GM19025 (cell line): ENCODE measurements at regions not wholly inside any gene's neighbourhood (a gene's known extent, or its start where the extent isn't known, plus 50 kb on each side); places are given as distances from the start of the nearest gene placed in this dataset.

ENCODE experiments used
- ATAC-seq: cut with Tn5 transposase; IDR thresholded peaks from one replicate; pipeline ENCODE4 v1.9.1; 2021; ENCODE audit warnings: mild to moderate bottlenecking, low read depth, moderate library complexity; ENCODE audit not compliant: unreplicated experiment

GRCh38 chr7:113715981-113716856, 202.6 kb downstream of the PPP1R3A start:
- no peak for ATAC-seq

DNA sequence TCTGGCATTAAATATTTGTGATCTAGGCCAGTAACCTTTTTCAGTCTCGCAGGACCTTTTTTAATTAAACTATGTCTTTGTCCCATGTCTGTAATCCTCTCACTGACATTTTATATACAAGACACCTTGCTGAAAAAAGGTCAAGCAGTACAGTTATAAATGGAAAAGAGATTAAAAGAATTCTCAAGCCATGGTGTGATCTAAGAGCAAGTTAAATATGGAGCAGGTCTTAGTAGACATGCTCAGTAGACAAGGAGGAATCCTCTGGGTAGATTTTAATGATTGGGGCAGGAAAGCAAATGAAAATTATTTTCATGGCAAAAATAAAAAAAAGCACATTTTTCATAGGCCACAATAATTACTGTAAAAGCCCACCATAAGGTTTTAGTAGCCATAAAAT, 203.5 kb downstream of the PPP1R3A start:
- ATAC-seq, result no peak

GRCh38 chr7:113710310-113711096, 208.3 kb downstream of the PPP1R3A start:
- peak; percentile 97 for ATAC-seq

DNA sequence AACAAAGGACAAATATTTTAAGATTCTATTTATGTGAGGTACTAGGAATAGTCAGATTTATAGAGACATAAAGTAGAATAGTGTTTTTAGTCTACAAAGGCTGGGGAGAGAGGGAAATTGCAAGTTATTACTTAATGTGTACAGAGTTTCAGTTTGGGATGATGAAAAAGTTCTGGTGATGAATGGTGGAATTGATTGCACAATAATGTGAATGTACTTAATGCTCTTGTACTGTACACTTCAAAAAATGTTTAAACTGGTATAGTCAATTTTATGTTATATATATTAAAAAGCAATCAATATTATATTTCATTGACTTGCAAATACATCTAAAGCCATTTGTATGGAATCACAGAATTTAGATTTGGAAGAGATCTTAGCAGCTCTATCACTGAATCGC, 213.4 kb downstream of the PPP1R3A start:
- no peak for ATAC-seq

- no peak for ATAC-seq
These were observed 220.1 kb downstream of the PPP1R3A start for GRCh38 chr7:113698556-113699220.

GRCh38 chr7:113694149-113694548, 224.7 kb downstream of the PPP1R3A start:
- no peak for ATAC-seq

DNA sequence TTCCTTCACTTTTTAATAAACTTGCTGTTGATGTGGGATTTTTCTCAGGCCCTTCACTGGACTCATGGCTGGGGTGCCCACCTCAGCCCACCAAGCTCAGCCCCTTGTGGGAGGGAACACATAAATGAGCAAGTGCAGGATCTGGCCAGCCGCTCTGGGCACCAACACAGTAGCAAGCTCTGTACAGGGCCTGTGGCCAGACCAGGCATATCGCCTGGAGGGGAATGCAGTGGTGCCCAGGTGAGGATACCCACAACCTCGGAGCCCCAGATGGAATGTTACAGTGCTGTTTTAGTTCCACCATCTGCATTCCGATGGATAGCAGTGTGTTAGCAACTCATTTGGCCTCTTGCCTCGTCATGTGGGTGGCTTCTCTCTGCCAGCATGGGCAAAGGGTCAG, 234.6 kb downstream of the PPP1R3A start:
- no peak for ATAC-seq

- ATAC-seq, result no peak
These were observed 241.0 kb downstream of the PPP1R3A start for GRCh38 chr7:113677811-113678210.

- no peak for ATAC-seq
These were observed 253.9 kb downstream of the PPP1R3A start for GRCh38 chr7:113664867-113665266.

- no peak for ATAC-seq
These were observed 259.4 kb downstream of the PPP1R3A start for GRCh38 chr7:113659416-113659815.

DNA sequence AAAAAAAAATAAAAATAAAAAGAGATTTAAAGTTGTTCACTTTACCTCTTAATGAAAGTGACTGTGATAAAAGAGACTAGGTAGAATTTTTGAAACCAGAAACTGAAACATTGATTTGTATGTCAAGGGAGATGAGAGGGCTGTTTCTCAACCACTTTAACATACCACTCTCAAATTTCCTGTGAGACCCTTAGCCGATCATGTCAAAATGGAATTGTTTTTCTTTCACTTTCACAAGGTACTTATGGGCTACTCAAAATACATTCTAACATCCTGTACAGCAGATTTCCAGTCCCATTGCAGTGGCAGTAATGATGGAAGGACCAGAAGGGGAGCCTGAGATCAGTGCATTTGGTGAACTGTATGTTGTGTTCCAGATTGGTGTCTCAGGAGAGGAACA, 261.2 kb downstream of the PPP1R3A start:
- peak; percentile 83 for ATAC-seq

DNA sequence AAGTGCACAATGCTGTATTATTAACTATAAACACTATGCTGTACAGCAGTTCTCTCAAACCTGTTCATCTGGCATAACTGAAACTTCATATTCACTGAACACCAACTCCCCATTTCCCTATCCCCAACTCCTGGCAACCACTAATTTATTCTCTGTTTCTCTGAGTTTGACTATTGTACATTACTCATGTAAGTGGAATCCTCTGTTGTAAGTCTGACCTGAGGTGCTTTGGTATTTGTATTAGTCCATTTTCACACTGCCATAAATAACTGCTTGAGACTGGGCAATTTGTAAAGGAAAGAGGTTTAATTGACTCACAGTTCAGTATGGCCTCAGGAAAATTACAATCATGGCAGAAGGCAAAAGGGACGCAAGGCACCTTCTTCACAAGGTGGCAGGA, 266.3 kb downstream of the PPP1R3A start:
- ATAC-seq, result no peak

DNA sequence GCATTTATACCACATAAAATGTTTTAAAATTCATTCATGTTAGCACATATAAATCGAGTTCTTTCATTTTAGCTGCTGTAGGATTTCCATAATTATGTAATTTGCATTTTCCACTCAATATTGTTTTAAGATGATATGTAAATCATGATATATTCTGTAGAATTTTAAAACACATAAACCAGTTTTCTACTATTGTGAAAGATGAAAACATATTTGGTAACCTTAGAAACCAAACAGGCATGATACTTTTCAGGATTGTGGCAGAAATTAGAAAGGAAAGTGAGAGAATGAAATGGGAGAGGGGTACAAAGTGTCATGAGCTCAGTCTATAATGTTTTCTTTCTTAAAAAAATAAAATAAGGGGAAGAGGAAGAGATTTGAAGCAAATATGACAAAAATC, 269.3 kb downstream of the PPP1R3A start:
- no peak for ATAC-seq

DNA sequence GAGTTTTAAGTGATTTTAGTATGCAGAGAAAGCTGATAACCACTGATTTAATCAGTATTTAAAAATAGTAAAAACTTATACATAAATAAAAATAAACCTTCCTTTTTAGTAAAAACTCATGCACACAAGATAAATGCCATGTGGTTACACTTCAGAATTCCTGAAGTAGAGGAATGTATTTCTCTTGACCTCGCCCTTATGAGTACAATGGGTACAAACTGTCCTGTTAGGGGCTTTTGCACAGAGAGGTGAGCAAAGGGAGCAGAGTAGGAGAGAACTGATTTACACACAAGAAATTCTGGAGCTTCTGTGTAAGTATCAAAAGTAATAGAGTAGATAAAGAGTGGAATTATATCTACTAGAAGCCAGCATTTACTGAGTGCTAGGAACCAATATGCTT, 279.6 kb downstream of the PPP1R3A start:
- no peak for ATAC-seq

GRCh38 chr7:113636727-113637421, 281.9 kb downstream of the PPP1R3A start:
- ATAC-seq, result no peak

- no peak for ATAC-seq
These were observed 283.3 kb downstream of the PPP1R3A start for GRCh38 chr7:113635492-113635891.

GRCh38 chr7:113633073-113633472, 285.7 kb downstream of the PPP1R3A start:
- ATAC-seq, result no peak

- no peak for ATAC-seq
These were observed 289.6 kb downstream of the PPP1R3A start for GRCh38 chr7:113628948-113629847.

DNA sequence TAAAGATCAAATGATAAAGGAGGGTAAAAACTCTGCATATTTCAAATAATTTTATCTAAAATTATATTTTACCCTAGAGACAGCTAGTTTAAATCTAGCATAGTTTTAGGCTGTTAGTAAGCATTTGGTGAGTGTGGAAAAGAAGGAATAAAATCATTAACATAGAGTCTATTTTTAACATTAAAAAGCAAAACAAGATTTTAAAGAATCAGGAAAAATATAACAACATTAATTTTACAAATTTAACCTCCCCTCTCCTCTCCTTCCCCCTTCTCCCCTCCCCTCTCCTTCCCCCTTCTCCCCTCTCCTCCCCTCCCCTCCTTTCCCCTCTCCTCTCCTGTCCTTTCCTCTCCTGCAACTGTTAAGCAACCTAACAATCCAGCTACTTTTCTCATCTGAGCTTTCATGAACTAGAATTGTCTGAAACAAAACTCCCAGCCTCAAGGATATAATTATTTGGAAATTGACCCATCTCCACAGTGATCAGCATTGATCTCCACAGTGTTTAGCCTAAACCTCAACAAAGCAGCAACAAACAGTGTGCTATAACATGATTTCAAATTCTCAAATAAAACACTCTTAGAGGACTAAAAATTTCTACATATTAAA, 293.2 kb downstream of the PPP1R3A start:
- no peak for ATAC-seq
